Upper lobe of left lung (tissue), 6 donors: ENCODE measurements at regions not wholly inside any gene's neighbourhood (a gene's known extent, or its start where the extent isn't known, plus 50 kb on each side); places are given as distances from the start of the nearest gene placed in this dataset.
A peak's percentile ranks its signal among the peaks of the same experiment; 100 is the strongest.

ENCODE experiments used
- ATAC-seq, 2 donors: fragments of 200-7000 bp; cut with Tn5 transposase; one replicate each; pipeline ENCODE4 v1.9.1; 2022; ENCODE audit warnings: mild to moderate bottlenecking in 2 of 2, moderate library complexity in 2 of 2; ENCODE audit not compliant: low FRiP score in 2 of 2
- DNase-seq, 2 donors: peaks; one replicate each; pipeline ENCODE4 v3.0.0-alpha.2; 2019 to 2020
- H3K27ac ChIP-seq, 4 donors: fragments of 200-600 bp; sonication (generic); one replicate each; pipeline ENCODE4 v1.5.1; 2016 to 2019
- H3K27me3 ChIP-seq, 4 donors: fragments of 200-600 bp; sonication (generic); one replicate each; pipeline ENCODE4 v1.5.1; 2017 to 2019
- H3K36me3 ChIP-seq, 4 donors: fragments of 200-600 bp; sonication (generic); one replicate each; pipeline ENCODE4 v1.5.1; 2016 to 2019
- H3K4me1 ChIP-seq, 4 donors: fragments of 200-600 bp; sonication (generic); one replicate each; pipeline ENCODE4 v1.5.1; 2018 to 2019
- H3K4me3 ChIP-seq, 4 donors: fragments of 200-600 bp; sonication (generic); one replicate each; pipeline ENCODE4 v1.5.1; 2017 to 2019; ENCODE audit warnings: mild to moderate bottlenecking in 2 of 4, moderate library complexity in 1 of 4
- H3K9me3 ChIP-seq, 4 donors: fragments of 200-600 bp; sonication (generic); one replicate each; pipeline ENCODE4 v1.5.1; 2018 to 2019
- CTCF ChIP-seq, 6 experiments: fragments of 450-650 bp in 4 of 6; fragments of 200-600 bp in 2 of 6; sonication (generic) in 2 of 6; IDR thresholded peaks; one replicate each; pipeline ENCODE4 v1.5.1; 2016 to 2019; ENCODE audit warnings: antibody characterized with exemption in 6 of 6
- EP300 ChIP-seq, 4 donors: sonication (generic); formaldehyde crosslinking; IDR thresholded peaks; one replicate each; pipeline ENCODE4 v1.5.1; 2017; ENCODE audit warnings: antibody characterized with exemption in 4 of 4, control low read depth in 2 of 4
- POLR2A ChIP-seq, 4 donors: fragments of 450-650 bp; IDR thresholded peaks; one replicate each; pipeline ENCODE4 v1.5.1; 2016 to 2017; ENCODE audit warnings: antibody characterized with exemption in 4 of 4, mild to moderate bottlenecking in 2 of 4
- POLR2AphosphoS5 ChIP-seq, 2 donors: sonication (generic); formaldehyde crosslinking; IDR thresholded peaks; one replicate each; pipeline ENCODE4 v1.5.1; 2017; ENCODE audit warnings: antibody characterized with exemption in 2 of 2
- WGBS, 2 donors: methylation state at CpG; one replicate each; pipeline ENCODE4 v1.1.5; 2017 to 2018; 5-methylcytosine and 5-hydroxymethylcytosine counted together
- donor health status: DM: no; HTN: no; CAD: no; lungs with moderate emphysema.
- donor health status: DM: no; HTN: yes; CAD: no; lungs with severe emphysema.

- ATAC-seq (no peak), DNase-seq (no peak)
- H3K4me3 ChIP-seq, result no peak overlapping the region
- 34 to 48% methylated on average over 3 of the region's 3 CpGs for WGBS, 2 donors
- H3K9me3 ChIP-seq, result no peaks in the 10 kb centered on the region
- no peaks in the 10 kb centered on the region for H3K27me3 ChIP-seq
- H3K27ac ChIP-seq, result no peak overlapping the region
- peaks cover 0 to 8% (median 0%) of the 10 kb centered on the region in 4 donors for H3K4me1 ChIP-seq
- TF ChIP-seq EP300 (IDR thresholded peaks at IDR 0.05) (no peak), POLR2AphosphoS5 (IDR thresholded peaks at IDR 0.05) (no peak), CTCF (IDR thresholded peaks at IDR 0.05) (no peak), POLR2A (IDR thresholded peaks at IDR 0.05) (no peak)
- no peaks in the 10 kb centered on the region for H3K36me3 ChIP-seq
Measured at GRCh38 chr9:113776194-113776593, 99.9 kb upstream of the ZNF618 start.

- no peaks in the 10 kb centered on the region for H3K36me3 ChIP-seq
- H3K27ac ChIP-seq, result no peak overlapping the region
- no peak for TF ChIP-seq EP300 (IDR thresholded peaks at IDR 0.05)
- TF ChIP-seq CTCF (IDR thresholded peaks at IDR 0.05), result no peak
- no peak for TF ChIP-seq POLR2AphosphoS5 (IDR thresholded peaks at IDR 0.05)
- no peak for TF ChIP-seq POLR2A (IDR thresholded peaks at IDR 0.05)
- H3K4me3 ChIP-seq, result no peak overlapping the region
- WGBS, 2 donors, result 71 to 82% methylated on average over 2 of the region's 2 CpGs
- H3K4me1 ChIP-seq, result peaks cover 0 to 7% (median 0%) of the 10 kb centered on the region in 4 donors
- ATAC-seq (no peak), DNase-seq (no peak)
- no peaks in the 10 kb centered on the region for H3K9me3 ChIP-seq
- no peaks in the 10 kb centered on the region for H3K27me3 ChIP-seq
Measured at GRCh38 chr9:113781381-113781780, 94.7 kb upstream of the ZNF618 start.

GRCh38 chr9:113781896-113782295 is 94.2 kb upstream of the ZNF618 start:
- ATAC-seq (no peak), DNase-seq (no peak)
- Histone ChIP-seq H3K36me3 (no peaks in the 10 kb centered on the region), H3K27me3 (no peaks in the 10 kb centered on the region), H3K27ac (no peak overlapping the region), H3K9me3 (no peaks in the 10 kb centered on the region), H3K4me3 (no peak overlapping the region), H3K4me1 (peaks cover 0 to 7% (median 0%) of the 10 kb centered on the region in 4 donors)
- 73 to 76% methylated on average over 7 of the region's 7 CpGs for WGBS, 2 donors
- no peak for TF ChIP-seq EP300 (IDR thresholded peaks at IDR 0.05)
- no peak for TF ChIP-seq CTCF (IDR thresholded peaks at IDR 0.05)
- no peak for TF ChIP-seq POLR2AphosphoS5 (IDR thresholded peaks at IDR 0.05)
- no peak for TF ChIP-seq POLR2A (IDR thresholded peaks at IDR 0.05)

DNA sequence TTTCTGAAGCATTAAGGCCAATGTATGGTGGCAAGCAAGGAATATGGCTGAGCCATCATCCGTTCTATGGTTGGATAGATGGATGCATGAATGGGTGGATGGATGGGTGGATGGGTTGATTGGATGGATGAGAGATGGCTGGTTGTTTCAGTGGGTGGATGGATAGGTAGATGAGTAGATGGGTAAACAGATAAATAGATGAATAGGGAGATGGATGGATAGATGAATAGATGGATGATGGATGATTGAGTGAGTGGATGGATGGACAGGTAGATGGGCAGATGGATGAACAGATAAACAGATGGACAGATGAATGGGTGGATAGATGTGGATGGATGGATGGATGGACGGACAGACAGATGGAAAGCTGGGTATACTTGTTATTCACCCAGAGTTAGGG is 92.6 kb upstream of the ZNF618 start:
- H3K36me3 ChIP-seq, result no peaks in the 10 kb centered on the region
- no peaks in the 10 kb centered on the region for H3K27me3 ChIP-seq
- DNase-seq (no peak), ATAC-seq (no peak)
- H3K4me1 ChIP-seq, result peaks cover 0 to 7% (median 0%) of the 10 kb centered on the region in 4 donors
- H3K9me3 ChIP-seq, result no peaks in the 10 kb centered on the region
- no peak overlapping the region for H3K4me3 ChIP-seq
- no peak overlapping the region for H3K27ac ChIP-seq
- WGBS, 2 donors, result 57 to 90% methylated on average over 2 of the region's 2 CpGs
- TF ChIP-seq EP300 (IDR thresholded peaks at IDR 0.05) (no peak), CTCF (IDR thresholded peaks at IDR 0.05) (no peak), POLR2A (IDR thresholded peaks at IDR 0.05) (no peak), POLR2AphosphoS5 (IDR thresholded peaks at IDR 0.05) (no peak)

- peak; percentile 10 to 55 for DNase-seq
- no peaks in the 10 kb centered on the region for H3K27me3 ChIP-seq
- 59 to 74% methylated on average over 4 to 6 of the region's 6 CpGs for WGBS, 2 donors
- H3K4me1 ChIP-seq, result peaks cover 0 to 7% (median 0%) of the 10 kb centered on the region in 4 donors
- H3K4me3 ChIP-seq, result no peak overlapping the region
- H3K9me3 ChIP-seq, result no peaks in the 10 kb centered on the region
- no peak overlapping the region for H3K27ac ChIP-seq
- H3K36me3 ChIP-seq, result no peaks in the 10 kb centered on the region
- no peak for TF ChIP-seq CTCF (IDR thresholded peaks at IDR 0.05)
- TF ChIP-seq POLR2AphosphoS5 (IDR thresholded peaks at IDR 0.05), result no peak
- TF ChIP-seq POLR2A (IDR thresholded peaks at IDR 0.05), result no peak
- TF ChIP-seq EP300 (IDR thresholded peaks at IDR 0.05), result no peak
- ATAC-seq, result no peak
Measured at GRCh38 chr9:113785334-113785733, 90.8 kb upstream of the ZNF618 start.
